Ishikawa (cell line): ENCODE measurements at regions not wholly inside any gene's neighbourhood (a gene's known extent, or its start where the extent isn't known, plus 50 kb on each side); places are given as distances from the start of the nearest gene placed in this dataset.

Source experiments
- CREB1 ChIP-seq: IDR thresholded peaks from 2 replicates; pipeline ENCODE4 v1.6.1; 2012; ENCODE audit warnings: low read depth
- EGR1 ChIP-seq: IDR thresholded peaks from 2 replicates; pipeline ENCODE4 v1.6.1; 2012
- EP300 ChIP-seq: IDR thresholded peaks from 2 replicates; pipeline ENCODE4 v1.6.1; 2012; ENCODE audit warnings: borderline replicate concordance
- NFIC ChIP-seq: IDR thresholded peaks from 2 replicates; pipeline ENCODE4 v1.6.1; 2012
- RAD21 ChIP-seq: IDR thresholded peaks from 2 replicates; pipeline ENCODE4 v1.6.1; 2012; ENCODE audit warnings: low read depth
- TAF1 ChIP-seq: IDR thresholded peaks from 2 replicates; pipeline ENCODE4 v1.6.1; 2012; ENCODE audit warnings: low read depth, mild to moderate bottlenecking
- ZBTB7A ChIP-seq: IDR thresholded peaks from 2 replicates; pipeline ENCODE4 v1.6.1; 2012; ENCODE audit warnings: low read depth
- TF ChIP-seq, protein P1 (sequence below): IDR thresholded peaks from 2 replicates; pipeline ENCODE4 v1.6.1; 2012; ENCODE audit warnings: low read depth, mild to moderate bottlenecking
- TF ChIP-seq, protein P2 (sequence below): IDR thresholded peaks from 2 replicates; pipeline ENCODE4 v1.6.1; 2012
- TF ChIP-seq, protein P3 (sequence below): IDR thresholded peaks from 2 replicates; pipeline ENCODE4 v1.6.1; 2012

DNA sequence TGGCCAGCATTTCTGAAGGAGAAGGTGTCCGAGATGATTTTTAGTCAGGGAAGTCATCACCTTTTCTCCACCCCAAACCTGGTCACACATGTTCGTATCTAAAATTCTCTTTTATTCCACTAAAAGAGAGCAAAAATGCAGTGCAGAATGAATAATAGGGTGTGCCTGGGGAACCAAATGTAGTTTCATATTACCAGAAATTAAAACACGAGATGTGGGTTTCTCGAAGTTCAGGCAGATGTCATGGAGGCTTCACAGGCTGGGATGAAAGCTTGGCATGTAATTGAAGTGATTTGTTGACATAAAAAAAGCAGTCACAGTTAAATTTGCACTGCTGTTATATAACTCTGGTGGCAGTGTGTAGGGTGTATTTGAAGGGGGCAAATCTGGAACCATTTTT, 165.5 kb upstream of the PDE5A start:
- TF ChIP-seq, protein P1, sequence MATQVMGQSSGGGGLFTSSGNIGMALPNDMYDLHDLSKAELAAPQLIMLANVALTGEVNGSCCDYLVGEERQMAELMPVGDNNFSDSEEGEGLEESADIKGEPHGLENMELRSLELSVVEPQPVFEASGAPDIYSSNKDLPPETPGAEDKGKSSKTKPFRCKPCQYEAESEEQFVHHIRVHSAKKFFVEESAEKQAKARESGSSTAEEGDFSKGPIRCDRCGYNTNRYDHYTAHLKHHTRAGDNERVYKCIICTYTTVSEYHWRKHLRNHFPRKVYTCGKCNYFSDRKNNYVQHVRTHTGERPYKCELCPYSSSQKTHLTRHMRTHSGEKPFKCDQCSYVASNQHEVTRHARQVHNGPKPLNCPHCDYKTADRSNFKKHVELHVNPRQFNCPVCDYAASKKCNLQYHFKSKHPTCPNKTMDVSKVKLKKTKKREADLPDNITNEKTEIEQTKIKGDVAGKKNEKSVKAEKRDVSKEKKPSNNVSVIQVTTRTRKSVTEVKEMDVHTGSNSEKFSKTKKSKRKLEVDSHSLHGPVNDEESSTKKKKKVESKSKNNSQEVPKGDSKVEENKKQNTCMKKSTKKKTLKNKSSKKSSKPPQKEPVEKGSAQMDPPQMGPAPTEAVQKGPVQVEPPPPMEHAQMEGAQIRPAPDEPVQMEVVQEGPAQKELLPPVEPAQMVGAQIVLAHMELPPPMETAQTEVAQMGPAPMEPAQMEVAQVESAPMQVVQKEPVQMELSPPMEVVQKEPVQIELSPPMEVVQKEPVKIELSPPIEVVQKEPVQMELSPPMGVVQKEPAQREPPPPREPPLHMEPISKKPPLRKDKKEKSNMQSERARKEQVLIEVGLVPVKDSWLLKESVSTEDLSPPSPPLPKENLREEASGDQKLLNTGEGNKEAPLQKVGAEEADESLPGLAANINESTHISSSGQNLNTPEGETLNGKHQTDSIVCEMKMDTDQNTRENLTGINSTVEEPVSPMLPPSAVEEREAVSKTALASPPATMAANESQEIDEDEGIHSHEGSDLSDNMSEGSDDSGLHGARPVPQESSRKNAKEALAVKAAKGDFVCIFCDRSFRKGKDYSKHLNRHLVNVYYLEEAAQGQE = no peak
- TF ChIP-seq TAF1 = no peak
- no peak for TF ChIP-seq NFIC
- TF ChIP-seq RAD21 = no peak
- no peak for TF ChIP-seq CREB1
- no peak for TF ChIP-seq EP300
- TF ChIP-seq, protein P2, sequence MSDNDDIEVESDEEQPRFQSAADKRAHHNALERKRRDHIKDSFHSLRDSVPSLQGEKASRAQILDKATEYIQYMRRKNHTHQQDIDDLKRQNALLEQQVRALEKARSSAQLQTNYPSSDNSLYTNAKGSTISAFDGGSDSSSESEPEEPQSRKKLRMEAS = no peak
- TF ChIP-seq, protein P3, sequence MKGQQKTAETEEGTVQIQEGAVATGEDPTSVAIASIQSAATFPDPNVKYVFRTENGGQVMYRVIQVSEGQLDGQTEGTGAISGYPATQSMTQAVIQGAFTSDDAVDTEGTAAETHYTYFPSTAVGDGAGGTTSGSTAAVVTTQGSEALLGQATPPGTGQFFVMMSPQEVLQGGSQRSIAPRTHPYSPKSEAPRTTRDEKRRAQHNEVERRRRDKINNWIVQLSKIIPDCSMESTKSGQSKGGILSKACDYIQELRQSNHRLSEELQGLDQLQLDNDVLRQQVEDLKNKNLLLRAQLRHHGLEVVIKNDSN = no peak
- TF ChIP-seq EGR1 = no peak
- TF ChIP-seq ZBTB7A = no peak
